ENCODE measurements at regions not wholly inside any gene's neighbourhood (a gene's known extent, or its start where the extent isn't known, plus 50 kb on each side); places are given as distances from the start of the nearest gene placed in this dataset.

DNA sequence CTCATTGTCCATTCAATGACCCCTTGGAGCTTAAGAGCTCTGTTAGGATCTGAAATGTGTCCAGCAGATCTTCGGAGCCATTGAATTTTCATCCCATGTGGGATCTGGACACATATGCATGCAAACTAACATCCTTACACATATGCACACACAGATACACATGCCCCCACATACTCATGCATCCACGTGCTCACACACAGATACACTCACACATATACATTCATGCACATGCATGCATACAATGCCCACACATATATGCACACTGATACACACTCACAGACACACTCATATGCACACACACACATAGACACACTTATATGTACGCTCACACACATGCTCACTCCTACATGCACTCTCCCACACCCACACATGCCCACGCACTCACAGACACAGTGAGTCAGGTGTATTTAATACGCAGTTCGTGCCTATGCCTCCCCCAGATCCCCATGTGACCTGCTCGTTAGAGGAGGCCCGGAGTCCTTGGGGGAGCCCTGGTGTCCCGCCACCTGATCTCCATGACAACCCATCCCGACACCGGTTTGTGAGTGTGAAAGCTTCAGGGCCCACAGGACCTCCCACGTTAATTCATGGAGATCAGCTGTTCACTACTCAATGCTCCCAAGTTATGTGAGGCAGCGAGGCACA lies 121.9 kb upstream of the SULF2 start:
- no peak for TF ChIP-seq CTCF (conservative IDR thresholded peaks at IDR 0.05; ENCODE audit: low read length)
- no peak for TF ChIP-seq EZH2phosphoT487 (IDR thresholded peaks at IDR 0.05; ENCODE audit: borderline replicate concordance)
